ENCODE measurements at regions not wholly inside any gene's neighbourhood (a gene's known extent, or its start where the extent isn't known, plus 50 kb on each side); places are given as distances from the start of the nearest gene placed in this dataset.

DNA sequence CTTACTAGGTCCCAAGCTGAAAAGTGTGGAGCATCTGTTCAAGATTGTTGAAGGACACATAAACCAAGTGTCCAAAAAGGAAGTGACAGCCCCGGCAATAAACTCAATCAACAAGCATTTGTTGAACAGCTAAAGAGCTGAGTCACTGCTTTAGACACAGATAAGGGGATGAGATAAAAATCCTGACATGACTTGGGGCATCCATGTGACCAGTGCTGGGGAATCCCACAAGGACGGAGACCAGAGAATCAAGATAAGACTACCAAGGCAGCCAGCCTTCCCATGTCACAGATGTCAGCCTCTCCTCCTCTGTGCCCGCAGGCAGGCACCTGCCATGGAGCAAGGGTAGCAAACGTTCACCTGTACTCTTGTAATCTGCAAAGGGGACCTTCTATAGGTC is 118.6 kb upstream of the KAZN start:
- no peak for TF ChIP-seq CTCF (conservative IDR thresholded peaks at IDR 0.05)
- Mint-ChIP-seq H3K4me1 (ENCODE audit: unreplicated experiment) (no peaks in the 10 kb centered on the region), H3K4me3 (no peak overlapping the region), H3K36me3 (no peaks in the 10 kb centered on the region), H3K27ac (no peak overlapping the region), H3K27me3 (peaks cover 8% of the 10 kb centered on the region), H3K9me3 (no peaks in the 10 kb centered on the region)
- no peak for DNase-seq (ENCODE audit: extremely low spot score, unreplicated experiment)

DNA sequence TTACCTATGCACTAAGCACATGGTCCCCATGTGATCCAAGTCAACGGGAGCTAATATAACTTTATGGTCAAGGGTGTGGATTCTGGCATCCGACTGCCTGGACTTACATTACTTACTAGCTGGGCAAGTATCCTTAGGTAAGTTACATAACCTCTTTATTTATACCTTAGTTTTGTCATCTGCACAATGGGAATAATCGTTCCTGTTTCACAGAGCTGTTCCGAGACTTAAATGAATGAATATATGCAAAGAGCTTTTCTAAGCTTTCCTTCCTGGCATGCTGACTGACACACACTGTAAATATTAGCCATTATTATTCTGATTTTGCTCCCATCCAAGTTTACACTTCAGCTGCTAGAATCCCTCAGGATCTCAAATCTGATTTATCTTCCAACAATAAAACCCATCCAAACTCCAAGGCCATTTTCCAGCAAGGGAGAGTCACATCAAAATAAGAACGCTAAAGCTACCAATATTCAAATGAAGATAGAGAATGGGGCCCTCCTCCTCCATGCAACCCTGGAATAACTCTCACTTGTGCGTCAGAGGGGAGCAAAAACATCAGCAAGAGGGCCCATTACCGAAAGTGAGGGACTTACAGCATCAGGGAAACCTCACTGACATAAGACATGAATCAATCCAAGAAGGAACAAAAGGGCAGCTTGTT is 115.6 kb upstream of the KAZN start:
- Mint-ChIP-seq H3K36me3 (no peaks in the 10 kb centered on the region), H3K27me3 (peaks cover 3% of the 10 kb centered on the region), H3K27ac (no peak overlapping the region), H3K9me3 (peaks cover 4% of the 10 kb centered on the region), H3K4me1 (ENCODE audit: unreplicated experiment) (no peaks in the 10 kb centered on the region), H3K4me3 (no peak overlapping the region)
- DNase-seq (ENCODE audit: extremely low spot score, unreplicated experiment) = no peak
- no peak for TF ChIP-seq CTCF (conservative IDR thresholded peaks at IDR 0.05)

- no peak for TF ChIP-seq CTCF (conservative IDR thresholded peaks at IDR 0.05)
- Mint-ChIP-seq H3K9me3 (peaks cover 7% of the 10 kb centered on the region), H3K27ac (no peak overlapping the region), H3K4me1 (ENCODE audit: unreplicated experiment) (no peaks in the 10 kb centered on the region), H3K36me3 (no peaks in the 10 kb centered on the region), H3K4me3 (no peak overlapping the region), H3K27me3 (peaks cover 3% of the 10 kb centered on the region)
- DNase-seq (ENCODE audit: extremely low spot score, unreplicated experiment) = no peak
Observed at GRCh38 chr1:14485285-14485684, 113.2 kb upstream of the KAZN start.

DNA sequence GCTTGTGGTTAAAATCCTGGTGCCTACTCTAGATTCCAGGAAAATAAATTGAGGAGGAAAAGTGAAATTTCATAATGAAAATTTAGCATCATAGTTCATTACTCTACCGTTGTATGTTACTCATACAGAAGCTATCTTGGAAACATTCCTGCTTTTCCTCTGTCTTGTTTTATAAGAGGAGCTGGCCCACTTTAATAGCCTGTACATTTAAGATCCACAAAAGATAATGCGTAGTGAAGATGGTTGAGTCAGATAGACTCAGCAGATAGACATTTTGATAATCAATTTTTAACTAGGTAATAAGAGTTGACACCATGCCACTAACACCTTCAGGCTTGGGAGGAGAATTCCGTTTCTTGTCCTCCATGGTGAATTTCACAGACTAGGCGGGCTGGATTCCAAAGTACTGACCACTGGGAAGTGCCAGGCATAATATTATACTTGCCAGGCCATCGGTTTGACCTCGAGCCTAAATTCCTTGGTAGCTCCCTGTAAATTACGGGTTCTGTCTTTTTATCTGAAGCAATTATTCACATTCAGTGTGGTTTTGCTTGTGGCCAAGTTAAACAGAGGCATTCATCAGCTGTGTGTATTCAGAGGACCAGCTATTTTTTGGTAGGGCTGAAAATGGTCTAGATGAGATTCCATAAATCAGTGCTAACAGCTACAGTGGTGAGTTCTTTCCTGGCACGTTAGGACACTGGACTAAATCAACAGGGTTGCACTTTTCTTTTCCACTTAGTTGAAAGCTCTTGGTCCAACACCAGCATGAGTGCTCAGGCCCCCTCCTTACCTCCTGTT is 111.9 kb upstream of the KAZN start:
- no peak for TF ChIP-seq CTCF (conservative IDR thresholded peaks at IDR 0.05)
- no peak overlapping the region for H3K27ac Mint-ChIP-seq
- DNase-seq (ENCODE audit: extremely low spot score, unreplicated experiment) = no peak
- H3K4me3 Mint-ChIP-seq = no peak overlapping the region
- H3K27me3 Mint-ChIP-seq = peaks cover 6% of the 10 kb centered on the region
- H3K9me3 Mint-ChIP-seq = peaks cover 7% of the 10 kb centered on the region
- H3K36me3 Mint-ChIP-seq = no peaks in the 10 kb centered on the region
- no peaks in the 10 kb centered on the region for H3K4me1 Mint-ChIP-seq (ENCODE audit: unreplicated experiment)

DNA sequence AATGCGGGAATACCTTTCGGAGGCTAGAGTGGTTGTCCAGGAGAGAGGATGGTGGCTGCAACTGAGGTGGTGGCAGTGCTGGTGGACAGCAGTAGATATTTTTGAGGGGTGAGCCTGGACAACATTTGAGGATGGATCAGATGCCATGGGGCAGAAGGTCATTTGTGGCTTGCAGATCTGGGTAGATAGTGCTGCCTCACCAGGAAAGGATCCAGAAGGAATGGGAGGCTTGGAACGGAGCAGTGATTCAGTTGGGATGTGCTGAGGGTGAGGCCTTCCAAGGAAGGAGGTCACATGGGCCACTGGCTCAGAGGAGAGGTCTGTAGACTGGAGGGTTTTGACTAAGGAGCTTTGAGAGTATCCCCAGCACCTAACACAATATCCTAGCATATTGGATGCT is 110.8 kb upstream of the KAZN start:
- TF ChIP-seq CTCF (conservative IDR thresholded peaks at IDR 0.05) = no peak

More for the DNA sequence above, 110.8 kb upstream of the KAZN start:
- Mint-ChIP-seq H3K9me3 (peaks cover 7% of the 10 kb centered on the region), H3K27me3 (peaks cover 6% of the 10 kb centered on the region), H3K4me1 (ENCODE audit: unreplicated experiment) (no peaks in the 10 kb centered on the region), H3K36me3 (no peaks in the 10 kb centered on the region), H3K27ac (no peak overlapping the region), H3K4me3 (no peak overlapping the region)
- DNase-seq (ENCODE audit: extremely low spot score, unreplicated experiment) = no peak

Measured in type B pancreatic cell (in vitro differentiated cells).